Loucy (cell line): ENCODE measurements at regions not wholly inside any gene's neighbourhood (a gene's known extent, or its start where the extent isn't known, plus 50 kb on each side); places are given as distances from the start of the nearest gene placed in this dataset.
A peak's percentile ranks its signal among the peaks of the same experiment; 100 is the strongest.

ENCODE experiments used
- H2AFZ ChIP-seq: fragments of 200-600 bp; sonication (generic); 2 replicates; pipeline ENCODE4 v1.6.0; 2016; ENCODE audit warnings: antibody characterized with exemption, mild to moderate bottlenecking, low read length, moderate library complexity
- H3F3A ChIP-seq: fragments of 200-600 bp; 2 replicates; pipeline ENCODE4 v1.6.0; 2016; ENCODE audit warnings: antibody characterized with exemption, low read depth, mild to moderate bottlenecking
- H3K27me3 ChIP-seq: fragments of 200-600 bp; sonication (generic); 2 replicates; pipeline ENCODE4 v1.6.1; 2014; ENCODE audit warnings: low read length, mild to moderate bottlenecking; ENCODE audit not compliant: insufficient read depth, poor library complexity, severe bottlenecking
- H3K36me3 ChIP-seq: fragments of 200-600 bp; sonication (generic); 2 replicates; pipeline ENCODE4 v1.6.1; 2016; ENCODE audit warnings: low read length; ENCODE audit not compliant: insufficient read depth
- H3K4me1 ChIP-seq: fragments of 200-600 bp; sonication (generic); 2 replicates; pipeline ENCODE4 v1.5.1; 2014; ENCODE audit warnings: low read length, mild to moderate bottlenecking; ENCODE audit not compliant: insufficient read depth, poor library complexity, severe bottlenecking
- H3K4me2 ChIP-seq: fragments of 200-600 bp; sonication (generic); 2 replicates; pipeline ENCODE4 v1.6.0; 2014; ENCODE audit warnings: antibody characterized with exemption, low read length, low read depth, mild to moderate bottlenecking; ENCODE audit not compliant: poor library complexity, severe bottlenecking
- H3K4me3 ChIP-seq: fragments of 200-600 bp; sonication (generic); 2 replicates; pipeline ENCODE4 v1.5.1; 2014; ENCODE audit warnings: low read length, mild to moderate bottlenecking, mixed read lengths; ENCODE audit not compliant: poor library complexity, severe bottlenecking
- H3K79me2 ChIP-seq: fragments of 200-600 bp; sonication (generic); 2 replicates; pipeline ENCODE4 v1.6.1; 2014; ENCODE audit warnings: low read length; ENCODE audit not compliant: insufficient read depth
- H3K9ac ChIP-seq: fragments of 200-600 bp; sonication (generic); 2 replicates; pipeline ENCODE4 v1.6.0; 2014; ENCODE audit warnings: mild to moderate bottlenecking, low read depth, low read length, moderate library complexity; ENCODE audit not compliant: poor library complexity, severe bottlenecking
- H3K9me2 ChIP-seq: fragments of 200-600 bp; sonication (generic); replicated peaks from 2 replicates; pipeline ENCODE4 v1.6.1; 2016; ENCODE audit warnings: low read depth, low read length, mixed read lengths
- H3K9me3 ChIP-seq: fragments of 200-600 bp; sonication (generic); 2 replicates; pipeline ENCODE4 v1.6.1; 2014; ENCODE audit warnings: mild to moderate bottlenecking, antibody characterized with exemption, low read length, low read depth; ENCODE audit not compliant: insufficient read depth
- H4K20me1 ChIP-seq: fragments of 200-600 bp; sonication (generic); 2 replicates; pipeline ENCODE4 v1.6.0; 2014; ENCODE audit warnings: antibody characterized with exemption, low read length, mild to moderate bottlenecking; ENCODE audit not compliant: insufficient read depth, poor library complexity, severe bottlenecking
- EZH2phosphoT487 ChIP-seq: fragments of 200-600 bp; IDR thresholded peaks from 2 replicates; pipeline ENCODE4 v1.6.1; 2018; ENCODE audit warnings: antibody characterized with exemption, mild to moderate bottlenecking, moderate library complexity, borderline replicate concordance
- TF ChIP-seq, protein P1 (sequence below): fragments of 200-600 bp; sonication (generic); conservative IDR thresholded peaks from 2 replicates; pipeline ENCODE4 v1.5.1; 2014; ENCODE audit warnings: mild to moderate bottlenecking, antibody characterized with exemption, low read length

DNA sequence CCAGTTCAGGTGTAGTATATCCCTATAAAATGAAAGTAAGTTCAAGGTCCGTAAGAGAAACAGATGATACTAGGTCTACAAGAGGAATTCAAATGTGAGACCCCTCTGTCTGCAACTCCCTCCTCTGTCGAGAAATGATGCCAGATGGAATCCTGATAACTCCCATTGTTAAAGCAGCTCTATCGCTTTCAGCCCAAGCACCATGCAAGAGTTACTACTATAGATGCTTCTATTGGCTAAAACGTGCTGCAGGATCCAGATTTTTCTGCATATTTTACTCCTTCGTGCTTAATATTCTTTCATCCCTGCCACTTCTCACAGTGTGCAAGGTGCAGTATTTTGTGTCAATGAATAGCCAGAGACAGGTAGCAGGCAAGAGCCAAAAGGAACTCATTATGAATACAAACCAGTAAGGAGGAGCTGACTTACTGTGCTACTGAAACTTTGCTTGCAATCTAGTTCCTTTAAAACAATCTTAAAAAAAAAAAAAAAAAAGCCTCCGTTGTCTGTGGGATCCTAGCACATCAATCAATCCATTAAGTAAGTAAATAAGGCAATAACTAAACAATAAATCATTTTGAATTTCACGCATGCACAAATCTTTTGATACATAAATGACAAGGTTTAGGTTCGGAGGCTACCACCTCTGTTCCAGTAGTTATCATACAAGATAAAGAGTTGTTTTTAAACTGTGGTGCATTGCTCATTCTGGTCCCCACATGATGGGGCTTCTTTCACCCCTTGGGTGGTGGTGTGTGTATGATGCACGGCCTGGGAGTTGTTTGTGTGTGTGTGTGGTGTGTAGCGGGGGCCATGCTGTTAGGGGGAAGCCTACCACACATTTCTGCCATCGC lies 151.1 kb upstream of the MPDZ start:
- H3F3A ChIP-seq, result no peaks in the 10 kb centered on the region
- no peaks in the 10 kb centered on the region for H3K27me3 ChIP-seq
- TF ChIP-seq, protein P1, sequence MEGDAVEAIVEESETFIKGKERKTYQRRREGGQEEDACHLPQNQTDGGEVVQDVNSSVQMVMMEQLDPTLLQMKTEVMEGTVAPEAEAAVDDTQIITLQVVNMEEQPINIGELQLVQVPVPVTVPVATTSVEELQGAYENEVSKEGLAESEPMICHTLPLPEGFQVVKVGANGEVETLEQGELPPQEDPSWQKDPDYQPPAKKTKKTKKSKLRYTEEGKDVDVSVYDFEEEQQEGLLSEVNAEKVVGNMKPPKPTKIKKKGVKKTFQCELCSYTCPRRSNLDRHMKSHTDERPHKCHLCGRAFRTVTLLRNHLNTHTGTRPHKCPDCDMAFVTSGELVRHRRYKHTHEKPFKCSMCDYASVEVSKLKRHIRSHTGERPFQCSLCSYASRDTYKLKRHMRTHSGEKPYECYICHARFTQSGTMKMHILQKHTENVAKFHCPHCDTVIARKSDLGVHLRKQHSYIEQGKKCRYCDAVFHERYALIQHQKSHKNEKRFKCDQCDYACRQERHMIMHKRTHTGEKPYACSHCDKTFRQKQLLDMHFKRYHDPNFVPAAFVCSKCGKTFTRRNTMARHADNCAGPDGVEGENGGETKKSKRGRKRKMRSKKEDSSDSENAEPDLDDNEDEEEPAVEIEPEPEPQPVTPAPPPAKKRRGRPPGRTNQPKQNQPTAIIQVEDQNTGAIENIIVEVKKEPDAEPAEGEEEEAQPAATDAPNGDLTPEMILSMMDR, result no peak
- TF ChIP-seq EZH2phosphoT487, result no peak
- H3K9me2 ChIP-seq, result no peaks in the 10 kb centered on the region
- H3K4me1 ChIP-seq, result no peaks in the 10 kb centered on the region
- H2AFZ ChIP-seq, result peak overlapping the region; percentile 50; the same call in 1 of the 2 replicates
- H3K4me2 ChIP-seq, result no peak overlapping the region
- no peaks in the 10 kb centered on the region for H4K20me1 ChIP-seq
- no peak overlapping the region for H3K9ac ChIP-seq
- H3K36me3 ChIP-seq, result no peaks in the 10 kb centered on the region
- no peaks in the 10 kb centered on the region for H3K9me3 ChIP-seq
- H3K4me3 ChIP-seq, result no peak overlapping the region
- H3K79me2 ChIP-seq, result no peaks in the 10 kb centered on the region

DNA sequence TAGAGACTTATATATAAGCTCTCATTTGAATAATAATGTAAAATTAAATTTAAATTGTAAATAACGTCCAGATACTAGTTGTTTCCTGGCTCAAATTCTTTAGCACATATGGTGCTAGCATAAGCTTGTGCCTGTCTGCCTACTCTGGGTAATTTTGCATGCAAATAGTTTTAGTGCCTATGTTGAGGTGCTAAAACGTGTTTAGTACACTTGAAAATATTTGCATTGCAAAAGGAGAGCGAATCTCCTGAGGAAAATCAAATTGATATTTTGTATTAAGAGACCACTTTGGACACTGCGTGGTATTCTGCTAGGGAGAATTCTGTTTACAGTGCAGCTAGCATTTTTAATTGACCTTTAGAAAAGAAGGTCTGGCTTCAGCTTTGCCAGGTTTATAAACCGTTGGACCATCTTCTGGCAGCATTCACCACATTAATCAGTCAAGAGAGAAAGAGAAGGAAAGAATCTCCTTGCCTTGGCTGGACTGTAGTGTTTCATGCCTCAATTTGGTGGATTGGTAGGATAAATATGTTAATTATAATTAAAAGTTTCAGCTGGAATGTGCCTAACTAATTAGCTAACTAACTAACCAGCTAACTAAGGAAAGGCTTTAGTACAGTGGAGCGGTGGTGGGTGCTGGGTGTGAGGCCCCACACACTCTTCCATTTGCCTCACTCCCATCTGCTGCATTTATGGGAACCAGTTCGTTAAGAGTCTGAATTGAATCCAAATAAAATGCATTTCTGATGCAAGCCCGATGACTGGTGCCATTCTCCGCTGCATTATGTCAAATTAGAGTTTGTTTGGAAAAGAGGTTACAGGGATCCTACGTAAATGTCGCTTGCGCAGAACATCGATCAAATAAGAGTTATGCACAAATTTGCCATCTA lies 150.1 kb upstream of the MPDZ start:
- Histone ChIP-seq H4K20me1 (no peaks in the 10 kb centered on the region), H3K4me2 (no peak overlapping the region), H3K9me2 (no peaks in the 10 kb centered on the region), H3K4me1 (no peaks in the 10 kb centered on the region), H3K9me3 (no peaks in the 10 kb centered on the region), H3F3A (no peaks in the 10 kb centered on the region), H3K4me3 (no peak overlapping the region), H3K9ac (no peak overlapping the region), H3K79me2 (no peaks in the 10 kb centered on the region), H3K36me3 (no peaks in the 10 kb centered on the region), H2AFZ (no peak overlapping the region), H3K27me3 (no peaks in the 10 kb centered on the region)
- TF ChIP-seq, protein P1, result no peak
- no peak for TF ChIP-seq EZH2phosphoT487

DNA sequence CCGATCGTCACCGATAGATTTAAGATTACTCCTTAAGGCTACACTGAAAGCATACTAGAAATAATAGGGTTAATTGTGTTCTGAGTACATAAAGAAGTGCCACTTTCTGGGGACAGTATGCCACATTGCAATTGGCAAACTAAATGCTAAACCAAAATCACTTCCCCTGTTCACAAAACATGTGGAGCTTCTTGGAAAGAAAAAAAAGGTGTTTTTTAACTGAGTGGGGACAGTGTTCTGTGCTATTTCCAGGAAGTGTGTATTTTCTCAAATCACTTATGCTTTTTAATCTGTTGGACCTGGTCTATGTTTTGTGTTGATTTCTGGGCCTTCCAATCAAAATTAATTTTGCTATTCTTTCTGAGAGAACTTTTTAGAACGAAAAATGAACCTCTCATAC lies 149.3 kb upstream of the MPDZ start:
- Histone ChIP-seq H3K9ac (no peak overlapping the region), H3K9me2 (no peaks in the 10 kb centered on the region), H3F3A (no peaks in the 10 kb centered on the region), H3K9me3 (no peaks in the 10 kb centered on the region), H3K4me2 (no peak overlapping the region), H3K79me2 (no peaks in the 10 kb centered on the region), H3K4me1 (no peaks in the 10 kb centered on the region), H3K4me3 (no peak overlapping the region), H3K27me3 (no peaks in the 10 kb centered on the region), H2AFZ (no peak overlapping the region), H4K20me1 (no peaks in the 10 kb centered on the region), H3K36me3 (no peaks in the 10 kb centered on the region)
- TF ChIP-seq, protein P1, result no peak
